SH-SY5Y (cell line): ENCODE measurements at regions not wholly inside any gene's neighbourhood (a gene's known extent, or its start where the extent isn't known, plus 50 kb on each side); places are given as distances from the start of the nearest gene placed in this dataset.

Experiments used
- GATA2 ChIP-seq: IDR thresholded peaks from 2 replicates; pipeline ENCODE4 v1.6.1; 2011; ENCODE audit warnings: mild to moderate bottlenecking, low read depth, low read length
- GATA3 ChIP-seq: IDR thresholded peaks from 2 replicates; pipeline ENCODE4 v1.6.1; 2011; ENCODE audit warnings: low read depth, mild to moderate bottlenecking, low read length, moderate library complexity

GRCh38 chr16:54687043-54687899, 243.4 kb upstream of the IRX5 start:
- TF ChIP-seq GATA2 (no peak), GATA3 (no peak)

- TF ChIP-seq GATA3 (no peak), GATA2 (no peak)
Measured at GRCh38 chr16:54685682-54686081, 245.0 kb upstream of the IRX5 start.

- TF ChIP-seq GATA3 (no peak), GATA2 (no peak)
Measured at GRCh38 chr16:54679531-54679930, 251.1 kb upstream of the IRX5 start.

- TF ChIP-seq GATA2 (no peak), GATA3 (no peak)
Measured at GRCh38 chr16:54677308-54677950, 253.2 kb upstream of the IRX5 start.

- TF ChIP-seq GATA2: no peak
Measured at GRCh38 chr16:54673313-54673712, 257.4 kb upstream of the IRX5 start.

GRCh38 chr16:54672500-54672899, 258.2 kb upstream of the IRX5 start:
- TF ChIP-seq GATA2 (no peak), GATA3 (no peak)

GRCh38 chr16:54657709-54658102, 273.0 kb upstream of the IRX5 start:
- no peak for TF ChIP-seq GATA3
- TF ChIP-seq GATA2: no peak

GRCh38 chr16:54657058-54657708, 273.5 kb upstream of the IRX5 start:
- TF ChIP-seq GATA2 (no peak), GATA3 (no peak)

GRCh38 chr16:54655121-54655590, 275.5 kb upstream of the IRX5 start:
- TF ChIP-seq GATA3: no peak
- no peak for TF ChIP-seq GATA2

- TF ChIP-seq GATA2 (no peak), GATA3 (no peak)
Measured at GRCh38 chr16:54654429-54654828, 276.2 kb upstream of the IRX5 start.

GRCh38 chr16:54652201-54652770, 278.4 kb upstream of the IRX5 start:
- no peak for TF ChIP-seq GATA2
- TF ChIP-seq GATA3: no peak

- no peak for TF ChIP-seq GATA3
- no peak for TF ChIP-seq GATA2
Measured at GRCh38 chr16:54651440-54652195, 279.0 kb upstream of the IRX5 start.

GRCh38 chr16:54649876-54650275, 280.8 kb upstream of the IRX5 start:
- no peak for TF ChIP-seq GATA3
- no peak for TF ChIP-seq GATA2

- TF ChIP-seq GATA2 (peak; percentile 70; the same call in 1 of the 2 replicates), GATA3 (no peak)
Measured at GRCh38 chr16:54648575-54648974, 282.1 kb upstream of the IRX5 start.
